ENCODE measurements at regions not wholly inside any gene's neighbourhood (a gene's known extent, or its start where the extent isn't known, plus 50 kb on each side); places are given as distances from the start of the nearest gene placed in this dataset.

DNA sequence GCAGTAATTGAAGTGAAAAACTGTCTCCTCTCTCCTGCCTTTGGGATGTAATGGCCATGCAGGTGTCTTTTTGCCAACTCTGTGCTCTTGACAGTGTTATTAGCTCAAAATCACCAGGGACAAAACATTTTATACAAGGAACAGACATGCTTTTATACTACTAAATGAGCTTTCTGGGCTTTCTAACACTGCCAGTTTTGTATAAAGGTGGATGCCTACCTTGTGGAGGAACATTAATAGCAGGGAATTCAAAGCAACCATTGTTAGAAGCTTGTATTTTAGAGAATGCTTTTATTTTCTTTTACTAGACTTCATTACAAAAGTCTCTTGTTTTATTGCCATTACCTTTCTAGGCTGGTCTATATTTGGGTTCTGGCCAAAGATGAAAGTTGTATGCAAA, 54.7 kb upstream of the ARSJ start:
- in situ Hi-C loops (cut with MboI; ENCODE audit: low sequenced_read_pairs, unreplicated experiment) = no loop called here
- TF ChIP-seq, protein P1, sequence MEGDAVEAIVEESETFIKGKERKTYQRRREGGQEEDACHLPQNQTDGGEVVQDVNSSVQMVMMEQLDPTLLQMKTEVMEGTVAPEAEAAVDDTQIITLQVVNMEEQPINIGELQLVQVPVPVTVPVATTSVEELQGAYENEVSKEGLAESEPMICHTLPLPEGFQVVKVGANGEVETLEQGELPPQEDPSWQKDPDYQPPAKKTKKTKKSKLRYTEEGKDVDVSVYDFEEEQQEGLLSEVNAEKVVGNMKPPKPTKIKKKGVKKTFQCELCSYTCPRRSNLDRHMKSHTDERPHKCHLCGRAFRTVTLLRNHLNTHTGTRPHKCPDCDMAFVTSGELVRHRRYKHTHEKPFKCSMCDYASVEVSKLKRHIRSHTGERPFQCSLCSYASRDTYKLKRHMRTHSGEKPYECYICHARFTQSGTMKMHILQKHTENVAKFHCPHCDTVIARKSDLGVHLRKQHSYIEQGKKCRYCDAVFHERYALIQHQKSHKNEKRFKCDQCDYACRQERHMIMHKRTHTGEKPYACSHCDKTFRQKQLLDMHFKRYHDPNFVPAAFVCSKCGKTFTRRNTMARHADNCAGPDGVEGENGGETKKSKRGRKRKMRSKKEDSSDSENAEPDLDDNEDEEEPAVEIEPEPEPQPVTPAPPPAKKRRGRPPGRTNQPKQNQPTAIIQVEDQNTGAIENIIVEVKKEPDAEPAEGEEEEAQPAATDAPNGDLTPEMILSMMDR (IDR thresholded peaks at IDR 0.05; ENCODE audit: borderline replicate concordance, control extremely low read depth, extremely low read depth, insufficient read depth, missing control alignments) = no peak
- DNase-seq (ENCODE audit: low spot score) = no peak

DNA sequence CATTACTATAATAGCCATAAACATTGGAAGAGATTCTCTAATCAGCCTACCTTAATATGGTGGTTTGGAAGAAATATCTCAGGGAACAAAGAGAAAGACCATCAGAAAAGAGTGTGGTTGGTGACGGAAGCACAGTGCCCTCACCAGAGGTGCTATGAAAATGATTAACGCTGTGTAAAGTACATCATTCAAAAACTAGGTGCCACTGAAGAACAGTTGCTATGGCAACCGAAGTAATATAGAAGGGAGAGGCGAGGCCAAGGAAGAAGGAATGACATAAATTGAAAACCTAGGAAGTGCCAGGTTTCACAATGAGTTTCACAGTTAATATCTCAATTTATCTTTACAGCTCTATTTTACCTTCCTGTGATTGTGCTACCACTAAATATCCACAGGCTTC, 57.0 kb upstream of the ARSJ start:
- in situ Hi-C loops (cut with MboI; ENCODE audit: low sequenced_read_pairs, unreplicated experiment) = no loop called here
- DNase-seq (ENCODE audit: low spot score) = no peak
- TF ChIP-seq, protein P1 (IDR thresholded peaks at IDR 0.05; ENCODE audit: borderline replicate concordance, control extremely low read depth, extremely low read depth, insufficient read depth, missing control alignments) = no peak

- DNase-seq (ENCODE audit: low spot score) = no peak
- in situ Hi-C loops (cut with MboI; ENCODE audit: low sequenced_read_pairs, unreplicated experiment) = no loop called here
- TF ChIP-seq, protein P1 (IDR thresholded peaks at IDR 0.05; ENCODE audit: borderline replicate concordance, control extremely low read depth, extremely low read depth, insufficient read depth, missing control alignments) = no peak
These were observed 57.4 kb upstream of the ARSJ start for GRCh38 chr4:114036864-114037263.

- in situ Hi-C loops (cut with MboI; ENCODE audit: low sequenced_read_pairs, unreplicated experiment) = no loop called here
- DNase-seq (ENCODE audit: low spot score) = no peak
- TF ChIP-seq, protein P1 (IDR thresholded peaks at IDR 0.05; ENCODE audit: borderline replicate concordance, control extremely low read depth, extremely low read depth, insufficient read depth, missing control alignments) = no peak
These were observed 58.5 kb upstream of the ARSJ start for GRCh38 chr4:114037988-114038387.

DNA sequence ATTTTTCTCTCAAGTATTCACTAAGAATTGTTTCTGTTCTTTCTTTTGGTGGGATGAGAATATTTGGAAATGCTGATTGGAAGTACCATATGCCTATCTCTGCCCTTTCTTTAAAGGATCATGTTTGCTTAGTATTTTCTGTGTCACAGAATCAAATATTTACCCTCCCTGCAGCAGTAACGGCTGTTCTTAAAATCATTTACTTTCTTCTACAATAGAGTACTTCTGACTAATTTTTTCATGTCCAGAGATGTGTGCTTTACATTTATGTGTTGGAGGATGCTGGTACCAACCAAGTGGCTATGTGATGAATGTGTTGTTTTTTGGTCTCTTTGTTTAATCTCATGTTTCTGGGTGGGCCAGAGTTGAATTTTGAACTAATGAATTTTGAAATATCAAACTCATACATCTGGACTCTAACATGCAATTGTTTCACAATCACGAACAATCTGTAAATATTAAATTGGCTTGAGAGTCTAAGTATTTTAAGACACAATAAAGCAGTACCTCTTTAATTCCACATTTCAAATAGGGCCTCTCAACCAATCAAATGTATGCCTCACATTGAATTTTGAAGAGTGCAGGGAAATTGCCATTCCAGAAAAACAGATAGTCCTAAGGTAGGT, 59.4 kb upstream of the ARSJ start:
- in situ Hi-C loops (cut with MboI; ENCODE audit: low sequenced_read_pairs, unreplicated experiment) = no loop called here
- TF ChIP-seq, protein P1 (IDR thresholded peaks at IDR 0.05; ENCODE audit: borderline replicate concordance, control extremely low read depth, extremely low read depth, insufficient read depth, missing control alignments) = no peak
- no peak for DNase-seq (ENCODE audit: low spot score)

- in situ Hi-C loops (cut with MboI; ENCODE audit: low sequenced_read_pairs, unreplicated experiment) = no loop called here
These were observed 61.1 kb upstream of the ARSJ start for GRCh38 chr4:114040319-114041116.

More at GRCh38 chr4:114040319-114041116, 61.1 kb upstream of the ARSJ start:
- no peak for DNase-seq (ENCODE audit: low spot score)
- TF ChIP-seq, protein P1 (IDR thresholded peaks at IDR 0.05; ENCODE audit: borderline replicate concordance, control extremely low read depth, extremely low read depth, insufficient read depth, missing control alignments) = no peak

Measured in GM13976 (cell line).